ENCODE measurements at regions not wholly inside any gene's neighbourhood (a gene's known extent, or its start where the extent isn't known, plus 50 kb on each side); places are given as distances from the start of the nearest gene placed in this dataset.
"Not testable (repeated sequence)": the region's sequence is repeated elsewhere in the genome, so short reads cannot be mapped to it uniquely, and the experiment has no call there.

DNA sequence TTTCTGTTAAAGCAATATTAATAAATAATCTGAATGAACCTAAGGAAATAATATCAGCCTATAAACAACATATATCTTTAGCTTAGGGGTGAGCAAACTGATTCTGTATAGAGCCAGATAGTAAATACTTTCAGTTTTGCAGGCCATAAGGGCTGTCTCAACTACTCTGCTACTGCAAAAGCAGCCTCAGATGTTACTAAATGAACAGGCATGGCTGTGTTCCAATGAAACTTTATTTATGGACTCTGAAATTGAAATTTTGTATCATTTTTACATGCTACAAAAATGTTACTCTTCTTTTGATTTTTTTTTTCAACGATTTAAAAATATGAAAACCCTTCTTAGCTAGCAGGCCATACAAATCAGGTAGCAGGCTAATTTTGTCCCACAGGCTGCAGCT, 212.8 kb upstream of the PRICKLE2 start:
- H3K27ac ChIP-seq (ENCODE audit: low read depth, low read length) = no peak overlapping the region
- H3K9me3 ChIP-seq (ENCODE audit: control insufficient read depth, insufficient read depth, low read length) = no peaks in the 10 kb centered on the region
- no peaks in the 10 kb centered on the region for H3K27me3 ChIP-seq (ENCODE audit: control insufficient read depth, insufficient read depth, low read length)
- no peaks in the 10 kb centered on the region for H3K36me3 ChIP-seq (ENCODE audit: control insufficient read depth, insufficient read depth, low read length)
- no peak overlapping the region for H3K9ac ChIP-seq (ENCODE audit: low read depth, low read length)
- H3K4me3 ChIP-seq (ENCODE audit: low read depth, low read length) = no peak overlapping the region
- H3K4me1 ChIP-seq (ENCODE audit: control insufficient read depth, insufficient read depth, low read length) = peaks cover 36% of the 10 kb centered on the region

DNA sequence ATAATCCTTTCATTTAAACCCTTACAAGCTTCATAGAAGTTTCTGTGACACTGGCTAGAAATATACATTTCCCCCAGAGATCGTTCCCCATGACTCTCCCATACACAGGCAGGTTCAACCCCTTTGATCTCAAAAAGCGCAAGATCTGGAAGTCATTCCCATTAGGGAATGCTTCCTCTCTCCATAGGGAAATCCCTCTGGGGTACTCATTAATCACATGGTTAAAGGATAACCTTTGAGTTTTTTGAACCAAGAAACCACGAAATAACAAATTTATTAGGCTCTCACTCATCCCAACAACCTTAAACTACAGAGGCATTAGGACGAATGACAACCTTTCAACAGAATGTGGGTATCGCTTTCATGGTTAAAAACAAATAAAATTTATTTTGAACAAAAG, 211.9 kb upstream of the PRICKLE2 start:
- H3K9me3 ChIP-seq (ENCODE audit: control insufficient read depth, insufficient read depth, low read length) = no peaks in the 10 kb centered on the region
- H3K36me3 ChIP-seq (ENCODE audit: control insufficient read depth, insufficient read depth, low read length) = no peaks in the 10 kb centered on the region
- no peak overlapping the region for H3K27ac ChIP-seq (ENCODE audit: low read depth, low read length)
- H3K9ac ChIP-seq (ENCODE audit: low read depth, low read length) = no peak overlapping the region
- peaks cover 27% of the 10 kb centered on the region for H3K4me1 ChIP-seq (ENCODE audit: control insufficient read depth, insufficient read depth, low read length)
- no peaks in the 10 kb centered on the region for H3K27me3 ChIP-seq (ENCODE audit: control insufficient read depth, insufficient read depth, low read length)
- H3K4me3 ChIP-seq (ENCODE audit: low read depth, low read length) = no peak overlapping the region

DNA sequence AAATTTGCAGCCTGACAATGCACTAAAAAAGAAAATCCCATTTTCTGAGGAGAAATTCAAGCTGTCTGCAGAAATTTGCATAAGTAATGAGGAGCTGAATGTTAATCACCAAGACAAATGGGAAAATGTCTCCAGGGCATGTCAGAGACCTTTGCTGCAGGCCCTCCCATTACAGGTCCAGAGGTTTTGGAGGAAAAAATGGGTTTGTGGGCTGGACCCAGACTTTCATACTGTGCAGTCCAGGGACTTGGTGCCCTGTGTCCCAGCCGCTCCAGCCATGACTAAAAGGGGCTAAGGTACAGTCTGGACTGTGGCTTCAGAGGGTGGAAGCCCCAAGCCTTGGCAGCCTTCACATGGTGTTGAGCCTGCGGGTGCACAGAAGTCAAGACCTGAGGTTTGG, 209.8 kb upstream of the PRICKLE2 start:
- H3K27ac ChIP-seq (ENCODE audit: low read depth, low read length); H3K9me3 ChIP-seq (ENCODE audit: control insufficient read depth, insufficient read depth, low read length): not testable (repeated sequence)

DNA sequence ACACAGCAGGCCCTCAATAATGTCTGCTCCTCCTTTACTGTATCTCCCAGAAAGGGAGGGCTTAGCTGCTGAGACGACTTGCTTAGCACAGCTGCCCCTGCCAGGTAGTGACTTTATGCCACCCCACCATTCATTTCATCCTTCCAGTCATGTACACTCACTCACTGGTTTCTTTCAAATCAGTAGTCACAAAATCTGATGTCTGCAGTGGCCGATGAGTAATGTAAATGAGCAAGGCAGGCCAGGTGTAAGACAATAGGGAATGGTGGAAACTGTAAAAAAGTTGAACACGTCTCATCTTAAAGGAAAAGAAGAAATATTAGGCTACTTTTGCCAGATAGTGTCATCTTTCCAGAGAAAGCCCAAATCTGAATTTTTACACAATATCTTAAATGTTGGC, 207.6 kb upstream of the PRICKLE2 start:
- Histone ChIP-seq H3K27me3 (ENCODE audit: control insufficient read depth, insufficient read depth, low read length) (no peaks in the 10 kb centered on the region), H3K4me3 (ENCODE audit: low read depth, low read length) (no peak overlapping the region), H3K36me3 (ENCODE audit: control insufficient read depth, insufficient read depth, low read length) (no peaks in the 10 kb centered on the region), H3K4me1 (ENCODE audit: control insufficient read depth, insufficient read depth, low read length) (peaks cover 10% of the 10 kb centered on the region), H3K9me3 (ENCODE audit: control insufficient read depth, insufficient read depth, low read length) (no peaks in the 10 kb centered on the region), H3K27ac (ENCODE audit: low read depth, low read length) (no peak overlapping the region), H3K9ac (ENCODE audit: low read depth, low read length) (no peak overlapping the region)

More for the DNA sequence above, 209.8 kb upstream of the PRICKLE2 start:
- H3K4me1 ChIP-seq (ENCODE audit: control insufficient read depth, insufficient read depth, low read length) = peaks cover 20% of the 10 kb centered on the region
- H3K4me3 ChIP-seq (ENCODE audit: low read depth, low read length); H3K27me3 ChIP-seq (ENCODE audit: control insufficient read depth, insufficient read depth, low read length); H3K9ac ChIP-seq (ENCODE audit: low read depth, low read length); H3K36me3 ChIP-seq (ENCODE audit: control insufficient read depth, insufficient read depth, low read length): not testable (repeated sequence)

DNA sequence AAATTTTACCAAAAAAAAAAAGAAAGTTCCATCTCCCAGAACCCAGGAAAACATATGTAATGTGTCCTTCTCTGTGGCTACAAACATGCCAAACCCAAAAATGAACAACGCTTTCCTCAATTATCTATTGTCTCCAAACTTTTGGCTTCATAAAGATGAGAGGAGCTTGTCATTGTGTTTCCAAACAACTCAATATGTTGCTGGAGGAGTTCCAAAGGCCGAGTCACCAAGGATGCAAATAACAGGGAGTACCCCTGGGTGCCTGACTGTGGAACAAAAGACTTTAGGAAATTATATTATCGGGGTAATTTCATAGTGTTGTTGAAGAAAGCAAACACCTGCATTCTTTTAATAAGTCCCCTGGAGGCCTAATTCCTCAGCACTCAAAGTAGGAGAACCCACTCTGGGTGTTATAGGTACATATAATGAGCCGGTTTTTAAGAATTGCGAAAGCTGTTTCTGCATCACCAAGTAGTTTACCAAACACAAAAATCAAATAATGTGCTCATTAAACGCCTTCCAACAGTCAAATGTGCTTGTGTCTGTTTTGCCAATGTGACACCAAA, 206.3 kb upstream of the PRICKLE2 start:
- peaks cover 10% of the 10 kb centered on the region for H3K4me1 ChIP-seq (ENCODE audit: control insufficient read depth, insufficient read depth, low read length)

DNA sequence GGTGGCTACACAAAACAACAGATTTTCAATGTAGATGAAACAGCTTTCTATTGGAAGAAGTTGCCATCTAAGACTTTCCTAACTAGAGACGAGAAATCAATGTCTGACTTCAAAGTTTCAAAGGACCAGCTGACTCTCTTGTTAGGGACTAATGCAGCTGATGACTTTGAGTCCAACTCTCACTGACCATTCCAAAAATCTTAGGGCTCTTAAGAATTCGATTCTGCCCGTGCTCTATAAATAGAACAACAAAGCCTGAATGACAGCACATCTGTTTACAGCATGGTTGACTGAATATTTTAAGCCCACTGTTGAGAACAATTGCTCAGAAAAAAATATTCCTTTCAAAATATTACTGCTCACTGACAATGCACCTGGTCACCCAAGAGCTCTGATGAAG, 202.4 kb upstream of the PRICKLE2 start:
- Histone ChIP-seq H3K4me3 (ENCODE audit: low read depth, low read length) (no peak overlapping the region), H3K36me3 (ENCODE audit: control insufficient read depth, insufficient read depth, low read length) (no peaks in the 10 kb centered on the region), H3K4me1 (ENCODE audit: control insufficient read depth, insufficient read depth, low read length) (peaks cover 16% of the 10 kb centered on the region), H3K9ac (ENCODE audit: low read depth, low read length) (no peak overlapping the region), H3K27me3 (ENCODE audit: control insufficient read depth, insufficient read depth, low read length) (no peaks in the 10 kb centered on the region), H3K27ac (ENCODE audit: low read depth, low read length) (no peak overlapping the region), H3K9me3 (ENCODE audit: control insufficient read depth, insufficient read depth, low read length) (no peaks in the 10 kb centered on the region)

More for the DNA sequence above, 206.3 kb upstream of the PRICKLE2 start:
- Histone ChIP-seq H3K9ac (ENCODE audit: low read depth, low read length) (no peak overlapping the region), H3K4me3 (ENCODE audit: low read depth, low read length) (no peak overlapping the region), H3K36me3 (ENCODE audit: control insufficient read depth, insufficient read depth, low read length) (no peaks in the 10 kb centered on the region), H3K27ac (ENCODE audit: low read depth, low read length) (peak overlapping the region; percentile 24), H3K27me3 (ENCODE audit: control insufficient read depth, insufficient read depth, low read length) (no peaks in the 10 kb centered on the region), H3K9me3 (ENCODE audit: control insufficient read depth, insufficient read depth, low read length) (no peaks in the 10 kb centered on the region)

DNA sequence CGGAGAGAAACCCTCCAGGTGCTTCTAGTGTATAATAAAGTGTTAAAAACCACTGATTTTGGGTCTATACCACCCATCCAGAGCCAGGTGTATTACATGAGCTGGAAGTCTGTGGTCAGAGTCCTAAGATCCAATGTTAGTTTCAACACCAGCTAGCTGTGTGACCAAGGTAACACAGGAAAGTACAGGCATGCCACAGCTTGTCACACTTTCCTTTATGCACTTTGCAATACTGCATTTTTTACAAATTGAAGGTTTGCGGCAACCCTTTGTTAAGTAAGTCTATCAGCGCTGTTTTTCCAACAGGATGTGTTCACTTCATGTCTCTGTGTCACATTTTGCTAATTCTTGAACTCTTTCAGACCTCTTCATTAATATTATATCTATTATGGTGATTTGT, 201.3 kb upstream of the PRICKLE2 start:
- no peaks in the 10 kb centered on the region for H3K36me3 ChIP-seq (ENCODE audit: control insufficient read depth, insufficient read depth, low read length)
- no peaks in the 10 kb centered on the region for H3K9me3 ChIP-seq (ENCODE audit: control insufficient read depth, insufficient read depth, low read length)

DNA sequence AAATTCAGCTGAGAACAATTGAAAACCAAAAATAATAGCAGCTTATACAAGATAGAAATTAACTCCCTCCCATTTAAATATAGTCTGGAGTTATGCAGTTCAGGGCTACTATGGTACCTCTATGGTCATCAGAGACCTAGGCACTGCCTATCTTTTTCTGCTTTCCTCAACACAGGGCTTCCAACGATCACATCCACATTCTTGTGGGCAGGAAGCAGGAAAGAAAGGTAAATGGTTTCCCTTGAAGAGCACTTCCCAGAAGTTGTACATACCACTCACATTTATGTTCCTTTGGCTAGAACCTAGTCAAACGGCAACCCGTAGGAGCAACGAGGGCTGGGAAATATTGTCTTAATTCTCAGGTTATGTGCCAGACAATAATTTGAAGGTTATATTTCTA, 197.7 kb upstream of the PRICKLE2 start:
- H3K27me3 ChIP-seq (ENCODE audit: control insufficient read depth, insufficient read depth, low read length) = no peaks in the 10 kb centered on the region
- H3K9me3 ChIP-seq (ENCODE audit: control insufficient read depth, insufficient read depth, low read length) = no peaks in the 10 kb centered on the region
- H3K9ac ChIP-seq (ENCODE audit: low read depth, low read length) = no peak overlapping the region
- H3K36me3 ChIP-seq (ENCODE audit: control insufficient read depth, insufficient read depth, low read length) = no peaks in the 10 kb centered on the region
- no peak overlapping the region for H3K4me3 ChIP-seq (ENCODE audit: low read depth, low read length)
- 0 out of 2 replicates have a peak, but pooled peaks cover 6% of the 10 kb centered on the region for H3K4me1 ChIP-seq (ENCODE audit: control insufficient read depth, insufficient read depth, low read length)
- no peak overlapping the region for H3K27ac ChIP-seq (ENCODE audit: low read depth, low read length)

More for the DNA sequence above, 201.3 kb upstream of the PRICKLE2 start:
- H3K4me1 ChIP-seq (ENCODE audit: control insufficient read depth, insufficient read depth, low read length) = peaks cover 10% of the 10 kb centered on the region; the same call in 1 of the 2 replicates
- no peak overlapping the region for H3K4me3 ChIP-seq (ENCODE audit: low read depth, low read length)
- H3K27me3 ChIP-seq (ENCODE audit: control insufficient read depth, insufficient read depth, low read length) = no peaks in the 10 kb centered on the region
- H3K27ac ChIP-seq (ENCODE audit: low read depth, low read length) = no peak overlapping the region
- no peak overlapping the region for H3K9ac ChIP-seq (ENCODE audit: low read depth, low read length)

DNA sequence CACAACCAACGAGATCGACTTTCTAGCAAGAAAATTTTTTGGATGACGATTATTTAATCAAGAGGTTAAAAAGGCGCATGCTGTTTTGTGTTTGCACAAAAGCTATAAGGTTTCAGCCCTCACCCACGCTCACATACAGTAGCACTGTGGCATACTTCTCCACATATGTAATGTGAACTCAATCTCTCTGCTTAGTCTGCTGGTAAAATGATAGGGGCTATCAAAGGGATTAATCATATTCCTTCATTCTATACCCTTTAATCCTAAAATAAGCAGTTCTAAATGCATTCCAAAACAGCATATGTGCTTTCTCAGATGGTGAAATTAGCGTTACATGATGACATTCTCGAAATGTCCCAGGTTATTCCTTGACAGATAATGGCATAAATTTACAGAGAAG, 196.9 kb upstream of the PRICKLE2 start:
- H3K9ac ChIP-seq (ENCODE audit: low read depth, low read length) = no peak overlapping the region
- H3K36me3 ChIP-seq (ENCODE audit: control insufficient read depth, insufficient read depth, low read length) = no peaks in the 10 kb centered on the region
- H3K4me3 ChIP-seq (ENCODE audit: low read depth, low read length) = no peak overlapping the region
- H3K27me3 ChIP-seq (ENCODE audit: control insufficient read depth, insufficient read depth, low read length) = no peaks in the 10 kb centered on the region
- H3K4me1 ChIP-seq (ENCODE audit: control insufficient read depth, insufficient read depth, low read length) = 0 out of 2 replicates have a peak, but pooled peaks cover 6% of the 10 kb centered on the region
- H3K9me3 ChIP-seq (ENCODE audit: control insufficient read depth, insufficient read depth, low read length) = no peaks in the 10 kb centered on the region
- H3K27ac ChIP-seq (ENCODE audit: low read depth, low read length) = no peak overlapping the region

DNA sequence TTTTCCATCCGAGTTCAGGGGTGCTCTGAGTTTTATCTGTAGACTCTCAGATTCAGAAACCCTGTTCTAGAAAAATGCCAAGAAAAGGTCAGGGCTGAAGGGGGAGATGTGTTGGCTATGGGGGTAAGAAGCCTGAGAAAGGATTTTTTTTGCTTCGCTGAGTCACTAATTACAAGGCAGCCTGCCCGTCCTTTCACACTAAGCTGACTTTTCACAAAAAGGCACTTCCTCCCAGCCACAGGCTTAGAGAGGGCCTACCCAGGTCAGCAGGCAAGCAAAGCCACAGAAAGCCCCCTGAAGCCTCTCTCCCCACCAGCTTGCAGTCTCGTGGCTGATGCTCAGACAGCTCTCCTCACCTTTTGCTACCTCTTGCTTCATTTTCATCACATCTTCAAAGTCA, 192.6 kb upstream of the PRICKLE2 start:
- no peaks in the 10 kb centered on the region for H3K36me3 ChIP-seq (ENCODE audit: control insufficient read depth, insufficient read depth, low read length)
- no peaks in the 10 kb centered on the region for H3K4me1 ChIP-seq (ENCODE audit: control insufficient read depth, insufficient read depth, low read length)
- no peak overlapping the region for H3K9ac ChIP-seq (ENCODE audit: low read depth, low read length)
- H3K27me3 ChIP-seq (ENCODE audit: control insufficient read depth, insufficient read depth, low read length) = no peaks in the 10 kb centered on the region
- no peaks in the 10 kb centered on the region for H3K9me3 ChIP-seq (ENCODE audit: control insufficient read depth, insufficient read depth, low read length)
- no peak overlapping the region for H3K4me3 ChIP-seq (ENCODE audit: low read depth, low read length)
- H3K27ac ChIP-seq (ENCODE audit: low read depth, low read length) = peak overlapping the region; percentile 31

DNA sequence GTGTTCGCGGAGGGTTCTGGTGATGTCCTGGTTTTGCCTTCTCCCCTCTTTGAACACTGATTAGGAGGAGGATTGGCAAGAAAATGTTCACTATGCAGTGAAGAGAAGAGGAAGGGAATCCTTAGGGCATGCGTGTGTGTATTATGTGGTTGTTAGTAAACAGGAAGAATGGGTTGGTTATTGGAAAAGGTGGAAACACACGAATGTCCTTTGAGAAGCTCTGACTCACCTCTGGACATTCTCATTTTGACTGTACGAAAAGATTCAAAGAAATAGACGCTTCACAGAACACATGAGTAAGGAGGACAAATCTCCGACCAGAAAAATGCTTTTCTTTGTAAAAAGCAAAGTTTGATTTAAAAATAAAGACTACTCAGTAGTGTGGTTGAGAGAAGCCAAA, 188.8 kb upstream of the PRICKLE2 start:
- Histone ChIP-seq H3K9ac (ENCODE audit: low read depth, low read length) (no peak overlapping the region), H3K4me1 (ENCODE audit: control insufficient read depth, insufficient read depth, low read length) (no peaks in the 10 kb centered on the region; the same call in 1 of the 2 replicates), H3K4me3 (ENCODE audit: low read depth, low read length) (no peak overlapping the region), H3K36me3 (ENCODE audit: control insufficient read depth, insufficient read depth, low read length) (no peaks in the 10 kb centered on the region), H3K27me3 (ENCODE audit: control insufficient read depth, insufficient read depth, low read length) (no peaks in the 10 kb centered on the region), H3K9me3 (ENCODE audit: control insufficient read depth, insufficient read depth, low read length) (no peaks in the 10 kb centered on the region), H3K27ac (ENCODE audit: low read depth, low read length) (no peak overlapping the region)
